GM21515 (cell line): ENCODE measurements at regions not wholly inside any gene's neighbourhood (a gene's known extent, or its start where the extent isn't known, plus 50 kb on each side); places are given as distances from the start of the nearest gene placed in this dataset.

ENCODE experiments used
- ATAC-seq: cut with Tn5 transposase; IDR thresholded peaks from one replicate; pipeline ENCODE4 v1.9.1; 2021; ENCODE audit not compliant: unreplicated experiment

GRCh38 chr13:22698467-22698866 is 482.3 kb upstream of the SGCG start:
- ATAC-seq, result no peak

GRCh38 chr13:22700246-22700887 is 480.4 kb upstream of the SGCG start:
- ATAC-seq, result no peak

- no peak for ATAC-seq
Measured at GRCh38 chr13:22703601-22704209, 477.1 kb upstream of the SGCG start.

- no peak for ATAC-seq
Measured at GRCh38 chr13:22707946-22708345, 472.8 kb upstream of the SGCG start.

- ATAC-seq, result no peak
Measured at GRCh38 chr13:22717036-22717435, 463.7 kb upstream of the SGCG start.

- no peak for ATAC-seq
Measured at GRCh38 chr13:22726726-22727125, 454.1 kb upstream of the SGCG start.

- ATAC-seq, result no peak
Measured at GRCh38 chr13:22735011-22735995, 445.5 kb upstream of the SGCG start.

GRCh38 chr13:22736084-22736767 is 444.6 kb upstream of the SGCG start:
- no peak for ATAC-seq

GRCh38 chr13:22736768-22737092 is 444.0 kb upstream of the SGCG start:
- ATAC-seq, result no peak

GRCh38 chr13:22738357-22738756 is 442.4 kb upstream of the SGCG start:
- no peak for ATAC-seq

GRCh38 chr13:22740264-22740663 is 440.5 kb upstream of the SGCG start:
- no peak for ATAC-seq

GRCh38 chr13:22744688-22745452 is 435.9 kb upstream of the SGCG start:
- ATAC-seq, result no peak

GRCh38 chr13:22748866-22749577 is 431.8 kb upstream of the SGCG start:
- ATAC-seq, result no peak

- ATAC-seq, result no peak
Measured at GRCh38 chr13:22749626-22750025, 431.2 kb upstream of the SGCG start.

GRCh38 chr13:22757530-22758120 is 423.2 kb upstream of the SGCG start:
- ATAC-seq, result no peak

GRCh38 chr13:22758245-22758644 is 422.5 kb upstream of the SGCG start:
- ATAC-seq, result no peak

- ATAC-seq, result no peak
Measured at GRCh38 chr13:22761709-22762108, 419.1 kb upstream of the SGCG start.

GRCh38 chr13:22765547-22765946 is 415.2 kb upstream of the SGCG start:
- no peak for ATAC-seq

GRCh38 chr13:22770891-22771290 is 409.9 kb upstream of the SGCG start:
- ATAC-seq, result no peak

GRCh38 chr13:22773465-22773864 is 407.3 kb upstream of the SGCG start:
- ATAC-seq, result no peak
